ENCODE measurements at regions not wholly inside any gene's neighbourhood (a gene's known extent, or its start where the extent isn't known, plus 50 kb on each side); places are given as distances from the start of the nearest gene placed in this dataset.

DNA sequence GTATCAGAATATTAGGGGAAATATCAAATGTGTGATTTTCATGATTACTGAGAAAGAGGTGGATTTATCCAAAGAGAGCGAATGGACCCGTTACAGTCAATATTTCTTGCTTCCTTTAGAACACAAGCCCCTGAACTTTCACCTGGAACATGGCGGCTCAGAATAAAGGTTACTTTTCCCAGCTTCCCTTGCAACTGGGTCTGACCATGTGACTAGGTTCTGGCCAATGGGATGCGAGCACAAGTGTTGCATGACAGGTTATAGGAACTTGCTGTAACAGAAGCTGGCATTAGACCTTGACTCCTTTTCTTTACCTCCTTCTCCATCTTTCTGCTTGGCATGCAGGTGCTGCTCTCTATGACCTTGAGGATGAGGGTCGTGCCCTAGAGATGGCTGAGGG, 556.1 kb downstream of the TYW1 start:
- no peak overlapping the region for H4K91ac ChIP-seq (replicated peaks; ENCODE audit: insufficient read length, low read length)
- no peak overlapping the region for H3K14ac ChIP-seq (ENCODE audit: insufficient read length)
- H3K9me3 ChIP-seq (ENCODE audit: insufficient read depth in 2 of 2, low read depth in 1 of 2, low read length in 1 of 2) = no peaks in the 10 kb centered on the region
- H3K23ac ChIP-seq (ENCODE audit: insufficient read length) = no peak overlapping the region
- H3K9ac ChIP-seq (replicated peaks in 1 of 4; ENCODE audit: extremely low read depth in 1 of 4, low read depth in 3 of 4, low read length in 3 of 4) = no peak overlapping the region
- H3K79me2 ChIP-seq (ENCODE audit: control insufficient read depth in 1 of 2, insufficient read depth in 2 of 2, low read length in 2 of 2) = no peaks in the 10 kb centered on the region
- no peak overlapping the region for H2BK12ac ChIP-seq (ENCODE audit: low read depth, low read length)
- H2BK5ac ChIP-seq (ENCODE audit: low read depth, low read length) = no peak overlapping the region
- H3K4me1 ChIP-seq (replicated peaks in 1 of 4; ENCODE audit: control insufficient read depth in 3 of 4, insufficient read depth in 4 of 4, low read length in 3 of 4) = no peaks in the 10 kb centered on the region
- H2BK120ac ChIP-seq (replicated peaks; ENCODE audit: low read depth, low read length) = no peak overlapping the region
- H2AK5ac ChIP-seq (ENCODE audit: low read depth, low read length) = no peak overlapping the region
- H2BK20ac ChIP-seq (ENCODE audit: low read length) = no peak overlapping the region
- H3K56ac ChIP-seq (replicated peaks; ENCODE audit: insufficient read length, low read depth, low read length) = no peak overlapping the region
- no peak overlapping the region for H3K4ac ChIP-seq (replicated peaks; ENCODE audit: insufficient read length, low read depth, low read length)
- FAIRE-seq (no peak), DNase-seq (ENCODE audit: low read depth in 1 of 2, low spot score in 2 of 2) (no peak)
- H3K23me2 ChIP-seq (ENCODE audit: low read depth, low read length) = no peaks in the 10 kb centered on the region
- WGBS, 2 experiments (ENCODE audit: extremely low coverage in 1 of 2, insufficient coverage in 1 of 2, insufficient read length in 1 of 2, insufficient replicate concordance in 2 of 2, low coverage in 1 of 2, low lambda C conversion rate in 2 of 2, missing lambda C conversion rate in 1 of 2) = 92% methylated on average over 5 of the region's 5 CpGs; no CpG with 5 or more reads in 1 of the 2 experiments
- no peak overlapping the region for H3K4me3 ChIP-seq (ENCODE audit: extremely low read depth in 1 of 4, insufficient read depth in 2 of 4, low read depth in 3 of 4, low read length in 4 of 4)
- H2BK15ac ChIP-seq (ENCODE audit: low read length) = no peak overlapping the region
- H3K27me3 ChIP-seq (replicated peaks in 1 of 4; ENCODE audit: control insufficient read depth in 3 of 4, extremely low read depth in 1 of 4, insufficient read depth in 3 of 4, low read length in 3 of 4) = no peaks in the 10 kb centered on the region
- H2AFZ ChIP-seq (ENCODE audit: low read length) = no peak overlapping the region
- H4K5ac ChIP-seq (ENCODE audit: insufficient read length, low read depth, low read length) = no peak overlapping the region
- POLR2A ChIA-PET (ENCODE audit: partially characterized antibody) = no interaction called here
- no peak overlapping the region for H3K18ac ChIP-seq (ENCODE audit: extremely low read depth, low read length)
- H3K4me2 ChIP-seq (ENCODE audit: insufficient read depth in 1 of 2, low read depth in 2 of 2, low read length in 2 of 2) = no peak overlapping the region
- no peak overlapping the region for H3K27ac ChIP-seq (ENCODE audit: low read depth, low read length)
- H3K79me1 ChIP-seq (ENCODE audit: low read depth, low read length) = no peaks in the 10 kb centered on the region
- H4K8ac ChIP-seq (ENCODE audit: extremely low read depth, insufficient read depth, low read length) = no peak overlapping the region
- CTCF ChIA-PET (ENCODE audit: partially characterized antibody) = interaction anchor here (1.0 kb wide), 1 partner anchor 51 kb away, joined by 4 read pairs; no protein-coding TSS in a partner anchor
- no peaks in the 10 kb centered on the region for H3K36me3 ChIP-seq (ENCODE audit: control insufficient read depth in 2 of 4, insufficient read depth in 4 of 4, low read length in 3 of 4)
- H4K20me1 ChIP-seq (replicated peaks in 1 of 2; ENCODE audit: control insufficient read depth in 1 of 2, insufficient read depth in 2 of 2, low read length in 2 of 2) = no peaks in the 10 kb centered on the region
- TF ChIP-seq RAD21 (IDR thresholded peaks at IDR 0.05 in 1 of 2, conservative IDR thresholded peaks at IDR 0.05 in 1 of 2; ENCODE audit: low read depth in 2 of 2, low read length in 2 of 2) (no peak), GTF2F1 (IDR thresholded peaks at IDR 0.05; ENCODE audit: borderline replicate concordance, low read depth, low read length) (no peak), TAF1 (IDR thresholded peaks at IDR 0.05; ENCODE audit: low read depth, low read length) (no peak), SIRT6 (IDR thresholded peaks at IDR 0.05; ENCODE audit: low read length) (no peak), HDAC6 (IDR thresholded peaks at IDR 0.05; ENCODE audit: low read depth, low read length) (no peak), FOSL1 (IDR thresholded peaks at IDR 0.05; ENCODE audit: insufficient read depth, low read depth, low read length) (no peak), ZNF274 (IDR thresholded peaks at IDR 0.05; ENCODE audit: borderline replicate concordance, extremely low read depth, low read length) (no peak), EGR1 (IDR thresholded peaks at IDR 0.05; ENCODE audit: borderline replicate concordance, low read depth, low read length) (no peak), MAFK (IDR thresholded peaks at IDR 0.05; ENCODE audit: low read depth, low read length) (no peak), KDM5A (IDR thresholded peaks at IDR 0.05; ENCODE audit: low read length) (no peak), RFX5 (IDR thresholded peaks at IDR 0.05; ENCODE audit: borderline replicate concordance, low read depth, low read length) (no peak), SUZ12 (IDR thresholded peaks at IDR 0.05; ENCODE audit: low read length) (no peak), HDAC2 (IDR thresholded peaks at IDR 0.05; ENCODE audit: borderline replicate concordance in 1 of 2, low read depth in 2 of 2, low read length in 2 of 2) (no peak), SP1 (IDR thresholded peaks at IDR 0.05; ENCODE audit: low read depth, low read length) (no peak), CBX5 (IDR thresholded peaks at IDR 0.05; ENCODE audit: low read depth, low read length) (no peak), POLR2AphosphoS5 (IDR thresholded peaks at IDR 0.05; ENCODE audit: low read depth, low read length) (no peak)

Data from H1 (cell line).